GM12878 (cell line): ENCODE measurements at regions not wholly inside any gene's neighbourhood (a gene's known extent, or its start where the extent isn't known, plus 50 kb on each side); places are given as distances from the start of the nearest gene placed in this dataset.

ENCODE experiments used
- ATAC-seq: fragments of 200-7000 bp; cut with Tn5 transposase; 3 replicates; pipeline ENCODE4 v1.9.1; 2020; ENCODE audit warnings: mild to moderate bottlenecking, moderate library complexity
- BruUV-seq: library from RNA; stranded (reverse); fragments of 400-500 nt; replicated peaks from 2 replicates; lab custom pipeline; 2021; lab: Mats Ljungman, UMichigan
- CTCF ChIA-PET: fragments of 300-600 bp; sonication (Branson Sonifier 250); formaldehyde crosslinking; extraction: SDS; loops from one replicate; lab custom pipeline; 2021; ENCODE audit warnings: inconsistent platforms; lab: Yijun Ruan, JAX
- POLR2A ChIA-PET: fragments of 350-600 bp; formaldehyde crosslinking; extraction: SDS; loops from one replicate; lab custom pipeline; 2021; ENCODE audit warnings: inconsistent platforms; lab: Charles Lee
- RAD21 ChIA-PET: fragments of 300-600 bp; sonication (Branson Sonifier 250); formaldehyde crosslinking; loops from one replicate; lab custom pipeline; 2023; ENCODE audit warnings: antibody characterized with exemption; ENCODE audit not compliant: unreplicated experiment; lab: Charles Lee
- SMC1A ChIA-PET: fragments of 300-600 bp; sonication (Branson Sonifier 250); formaldehyde crosslinking; loops from one replicate; lab custom pipeline; 2023; ENCODE audit not compliant: unreplicated experiment, uncharacterized antibody; lab: Charles Lee
- DNase-seq: peaks from one replicate; pipeline ENCODE4 v3.0.0-alpha.2; 2011; ENCODE audit warnings: low read depth, low spot score
- FAIRE-seq: peaks from 3 replicates; lab custom pipeline; 2011; peaks lifted over from hg19 to GRCh38; lab: Jason Lieb, UNC
- H2AFZ ChIP-seq: 2 replicates; pipeline ENCODE4 v1.6.0; 2011; ENCODE audit warnings: low read depth, low read length, control low read depth; ENCODE audit not compliant: control insufficient read depth
- H3K27ac ChIP-seq: 2 replicates; pipeline ENCODE4 v1.5.1; 2011; ENCODE audit warnings: control low read depth; ENCODE audit not compliant: control insufficient read depth, insufficient read depth
- H3K27me3 ChIP-seq, 2 experiments: replicated peaks in 1 of 2; 2 replicates each; pipeline versions ENCODE4 v1.6.0 to v1.6.1; 2011; ENCODE audit warnings: low read length in 1 of 2; ENCODE audit not compliant: control insufficient read depth in 2 of 2, insufficient read depth in 2 of 2
- H3K36me3 ChIP-seq, 2 experiments: 2 replicates each; pipeline ENCODE4 v1.5.1; 2011; ENCODE audit warnings: low read length in 1 of 2; ENCODE audit not compliant: control insufficient read depth in 2 of 2, insufficient read depth in 2 of 2
- H3K4me1 ChIP-seq: 2 replicates; pipeline ENCODE4 v1.6.1; 2011; ENCODE audit warnings: mild to moderate bottlenecking, low read length, moderate library complexity, mixed read lengths; ENCODE audit not compliant: control insufficient read depth, insufficient read depth
- H3K4me2 ChIP-seq: 2 replicates; pipeline ENCODE4 v1.6.0; 2011; ENCODE audit warnings: control low read depth; ENCODE audit not compliant: control insufficient read depth, insufficient read depth
- H3K4me3 ChIP-seq: fragments of 200-600 bp; sonication (generic); 2 replicates; pipeline ENCODE4 v1.5.1; 2016
- H3K79me2 ChIP-seq: 2 replicates; pipeline ENCODE4 v1.6.0; 2011; ENCODE audit warnings: low read length; ENCODE audit not compliant: control insufficient read depth, insufficient read depth
- H3K9ac ChIP-seq: 2 replicates; pipeline ENCODE4 v1.8.0; 2011; ENCODE audit warnings: low read length, control low read depth, mixed read lengths; ENCODE audit not compliant: control insufficient read depth, insufficient read depth
- H3K9me3 ChIP-seq: replicated peaks from 3 replicates; pipeline ENCODE4 v1.5.1; 2011; ENCODE audit warnings: mild to moderate bottlenecking, low read length; ENCODE audit not compliant: control insufficient read depth, insufficient read depth
- H4K20me1 ChIP-seq: 2 replicates; pipeline ENCODE4 v1.6.0; 2011; ENCODE audit not compliant: control insufficient read depth, insufficient read depth
- ATF7 ChIP-seq: fragments of 450-650 bp; IDR thresholded peaks from 2 replicates; pipeline ENCODE4 v1.6.1; 2016; ENCODE audit warnings: low read depth, mild to moderate bottlenecking
- BRCA1 ChIP-seq: IDR thresholded peaks from 2 replicates; pipeline ENCODE4 v1.6.1; 2011; ENCODE audit warnings: low read depth, low read length, improper control_type of control experiment
- PAX5 ChIP-seq: IDR thresholded peaks from 2 replicates; pipeline ENCODE4 v1.6.1; 2011; ENCODE audit warnings: low read depth, low read length, borderline replicate concordance
- RB1 ChIP-seq: fragments of 450-650 bp; formaldehyde crosslinking; IDR thresholded peaks from 2 replicates; pipeline ENCODE4 v1.6.1; 2017; ENCODE audit warnings: mild to moderate bottlenecking, borderline replicate concordance
- SP1 ChIP-seq: IDR thresholded peaks from one replicate; pipeline ENCODE4 v1.6.1; 2011; ENCODE audit warnings: low read depth, low read length
- SPI1 ChIP-seq: IDR thresholded peaks from 2 replicates; pipeline ENCODE4 v1.6.1; 2011; ENCODE audit warnings: low read depth, mild to moderate bottlenecking, low read length, moderate library complexity, borderline replicate concordance; ENCODE audit not compliant: insufficient read depth
- TARDBP ChIP-seq: IDR thresholded peaks from 2 replicates; pipeline ENCODE4 v1.6.1; 2016; ENCODE audit warnings: borderline replicate concordance
- YY1 ChIP-seq: IDR thresholded peaks from 2 replicates; pipeline ENCODE4 v1.6.1; 2011; ENCODE audit warnings: low read depth, mild to moderate bottlenecking, low read length
- WGBS: methylation state at CpG from one replicate; pipeline ENCODE4 v1.1.6; 2016; ENCODE audit warnings: low lambda C conversion rate; ENCODE audit not compliant: insufficient replicate concordance, insufficient coverage; ENCODE audit errors: missing lambda C conversion rate; 5-methylcytosine and 5-hydroxymethylcytosine counted together
- in situ Hi-C: fragments of 300-500 bp; cut with MboI; formaldehyde crosslinking; loops from 9 replicates; pipeline ENCODE4 v1.14.3; 2018; ENCODE audit warnings: mixed read lengths
- intact Hi-C: fragments of 100-400 bp; cut with micrococcal nuclease; formaldehyde crosslinking; loops from one replicate; pipeline ENCODE4 v1.14.2; 2022; ENCODE audit not compliant: unreplicated experiment
- TF ChIP-seq, protein P1 (sequence below): fragments of 450-650 bp; formaldehyde crosslinking; IDR thresholded peaks from 2 replicates; pipeline ENCODE4 v1.4.0; 2022; ENCODE audit warnings: mild to moderate bottlenecking, moderate library complexity
- TF ChIP-seq, protein P2 (sequence below): IDR thresholded peaks from 2 replicates; pipeline ENCODE4 v1.6.1; 2012; ENCODE audit warnings: low read length, inconsistent platforms
- TF ChIP-seq, protein P3 (sequence below): IDR thresholded peaks from 2 replicates; pipeline ENCODE4 v1.6.1; 2012; ENCODE audit warnings: low read depth, low read length, improper control_type of control experiment
- TF ChIP-seq, protein P4 (sequence below): fragments of 450-650 bp; IDR thresholded peaks from 2 replicates; pipeline ENCODE4 v1.6.1; 2017; ENCODE audit warnings: mild to moderate bottlenecking, moderate library complexity

DNA sequence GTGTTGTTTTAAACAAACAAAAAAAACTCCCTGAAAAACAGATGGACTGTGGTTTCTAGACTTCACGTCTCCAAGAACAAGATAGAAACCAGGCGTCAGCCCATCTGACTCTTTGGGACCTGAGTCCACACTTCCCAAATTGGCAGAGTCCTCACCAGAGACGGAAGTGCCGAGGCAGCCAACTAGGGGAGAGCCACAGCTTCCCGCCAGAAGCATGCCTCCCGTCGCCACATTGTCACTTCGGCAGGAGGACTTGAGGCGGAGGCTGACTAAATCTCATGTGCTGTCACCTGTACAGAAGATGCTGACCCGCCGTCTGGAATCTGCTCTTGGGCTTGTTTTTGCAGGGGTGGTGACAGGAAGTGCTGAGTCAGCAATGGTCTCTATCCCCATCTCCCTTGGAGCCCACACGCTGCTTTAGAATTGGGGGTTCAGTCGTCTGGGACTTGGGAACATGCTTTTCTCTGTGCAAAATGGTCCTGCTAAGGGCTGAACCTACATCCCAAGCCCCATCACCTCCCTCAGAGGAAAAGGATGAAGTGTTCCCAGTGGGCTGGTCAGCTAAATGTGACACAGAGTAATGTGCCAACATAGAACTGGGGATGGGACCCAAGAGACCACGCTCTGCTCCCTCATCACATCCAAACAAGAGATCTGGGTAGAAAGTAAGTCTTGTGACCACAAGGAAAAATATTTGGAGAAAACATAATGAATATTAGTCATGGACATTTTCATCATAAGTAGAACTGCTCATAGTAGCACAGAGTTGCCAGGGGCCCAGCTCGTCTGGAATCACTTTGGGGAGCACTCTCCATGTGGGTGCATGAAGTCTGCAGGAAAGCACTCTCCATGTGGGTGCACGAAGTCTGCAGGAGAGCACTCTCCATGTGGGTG, 152.9 kb downstream of the SNX19 start:
- SMC1A ChIA-PET = interaction anchor here (2.1 kb wide), 1 partner anchor 41 kb away, joined by 5 read pairs; no protein-coding TSS in a partner anchor
- WGBS = 50% methylated on average over 16 of the region's 16 CpGs
- FAIRE-seq = no peak
- no peak for DNase-seq
- no peaks in the 10 kb centered on the region for H4K20me1 ChIP-seq
- H3K4me3 ChIP-seq = no peak overlapping the region
- TF ChIP-seq, protein P1, sequence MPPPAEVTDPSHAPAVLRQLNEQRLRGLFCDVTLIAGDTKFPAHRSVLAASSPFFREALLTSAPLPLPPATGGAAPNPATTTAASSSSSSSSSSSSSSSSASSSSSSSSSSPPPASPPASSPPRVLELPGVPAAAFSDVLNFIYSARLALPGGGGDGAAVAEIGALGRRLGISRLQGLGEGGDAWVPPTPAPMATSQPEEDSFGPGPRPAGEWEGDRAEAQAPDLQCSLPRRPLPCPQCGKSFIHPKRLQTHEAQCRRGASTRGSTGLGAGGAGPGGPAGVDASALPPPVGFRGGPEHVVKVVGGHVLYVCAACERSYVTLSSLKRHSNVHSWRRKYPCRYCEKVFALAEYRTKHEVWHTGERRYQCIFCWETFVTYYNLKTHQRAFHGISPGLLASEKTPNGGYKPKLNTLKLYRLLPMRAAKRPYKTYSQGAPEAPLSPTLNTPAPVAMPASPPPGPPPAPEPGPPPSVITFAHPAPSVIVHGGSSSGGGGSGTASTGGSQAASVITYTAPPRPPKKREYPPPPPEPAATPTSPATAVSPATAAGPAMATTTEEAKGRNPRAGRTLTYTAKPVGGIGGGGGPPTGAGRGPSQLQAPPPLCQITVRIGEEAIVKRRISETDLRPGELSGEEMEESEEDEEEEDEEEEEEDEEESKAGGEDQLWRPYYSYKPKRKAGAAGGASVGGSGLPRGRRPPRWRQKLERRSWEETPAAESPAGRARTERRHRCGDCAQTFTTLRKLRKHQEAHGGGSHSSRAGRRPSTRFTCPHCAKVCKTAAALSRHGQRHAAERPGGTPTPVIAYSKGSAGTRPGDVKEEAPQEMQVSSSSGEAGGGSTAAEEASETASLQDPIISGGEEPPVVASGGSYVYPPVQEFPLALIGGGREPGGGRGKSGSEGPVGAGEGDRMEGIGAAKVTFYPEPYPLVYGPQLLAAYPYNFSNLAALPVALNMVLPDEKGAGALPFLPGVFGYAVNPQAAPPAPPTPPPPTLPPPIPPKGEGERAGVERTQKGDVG (CRISPR knock-in tag) = no peak
- TF ChIP-seq, protein P2, sequence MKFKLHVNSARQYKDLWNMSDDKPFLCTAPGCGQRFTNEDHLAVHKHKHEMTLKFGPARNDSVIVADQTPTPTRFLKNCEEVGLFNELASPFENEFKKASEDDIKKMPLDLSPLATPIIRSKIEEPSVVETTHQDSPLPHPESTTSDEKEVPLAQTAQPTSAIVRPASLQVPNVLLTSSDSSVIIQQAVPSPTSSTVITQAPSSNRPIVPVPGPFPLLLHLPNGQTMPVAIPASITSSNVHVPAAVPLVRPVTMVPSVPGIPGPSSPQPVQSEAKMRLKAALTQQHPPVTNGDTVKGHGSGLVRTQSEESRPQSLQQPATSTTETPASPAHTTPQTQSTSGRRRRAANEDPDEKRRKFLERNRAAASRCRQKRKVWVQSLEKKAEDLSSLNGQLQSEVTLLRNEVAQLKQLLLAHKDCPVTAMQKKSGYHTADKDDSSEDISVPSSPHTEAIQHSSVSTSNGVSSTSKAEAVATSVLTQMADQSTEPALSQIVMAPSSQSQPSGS = no peak
- TF ChIP-seq SPI1 = no peak
- TF ChIP-seq ATF7 = no peak
- no peak for TF ChIP-seq PAX5
- no peak for TF ChIP-seq TARDBP
- no peak for TF ChIP-seq RB1
- TF ChIP-seq, protein P3, sequence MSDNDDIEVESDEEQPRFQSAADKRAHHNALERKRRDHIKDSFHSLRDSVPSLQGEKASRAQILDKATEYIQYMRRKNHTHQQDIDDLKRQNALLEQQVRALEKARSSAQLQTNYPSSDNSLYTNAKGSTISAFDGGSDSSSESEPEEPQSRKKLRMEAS = no peak
- TF ChIP-seq, protein P4, sequence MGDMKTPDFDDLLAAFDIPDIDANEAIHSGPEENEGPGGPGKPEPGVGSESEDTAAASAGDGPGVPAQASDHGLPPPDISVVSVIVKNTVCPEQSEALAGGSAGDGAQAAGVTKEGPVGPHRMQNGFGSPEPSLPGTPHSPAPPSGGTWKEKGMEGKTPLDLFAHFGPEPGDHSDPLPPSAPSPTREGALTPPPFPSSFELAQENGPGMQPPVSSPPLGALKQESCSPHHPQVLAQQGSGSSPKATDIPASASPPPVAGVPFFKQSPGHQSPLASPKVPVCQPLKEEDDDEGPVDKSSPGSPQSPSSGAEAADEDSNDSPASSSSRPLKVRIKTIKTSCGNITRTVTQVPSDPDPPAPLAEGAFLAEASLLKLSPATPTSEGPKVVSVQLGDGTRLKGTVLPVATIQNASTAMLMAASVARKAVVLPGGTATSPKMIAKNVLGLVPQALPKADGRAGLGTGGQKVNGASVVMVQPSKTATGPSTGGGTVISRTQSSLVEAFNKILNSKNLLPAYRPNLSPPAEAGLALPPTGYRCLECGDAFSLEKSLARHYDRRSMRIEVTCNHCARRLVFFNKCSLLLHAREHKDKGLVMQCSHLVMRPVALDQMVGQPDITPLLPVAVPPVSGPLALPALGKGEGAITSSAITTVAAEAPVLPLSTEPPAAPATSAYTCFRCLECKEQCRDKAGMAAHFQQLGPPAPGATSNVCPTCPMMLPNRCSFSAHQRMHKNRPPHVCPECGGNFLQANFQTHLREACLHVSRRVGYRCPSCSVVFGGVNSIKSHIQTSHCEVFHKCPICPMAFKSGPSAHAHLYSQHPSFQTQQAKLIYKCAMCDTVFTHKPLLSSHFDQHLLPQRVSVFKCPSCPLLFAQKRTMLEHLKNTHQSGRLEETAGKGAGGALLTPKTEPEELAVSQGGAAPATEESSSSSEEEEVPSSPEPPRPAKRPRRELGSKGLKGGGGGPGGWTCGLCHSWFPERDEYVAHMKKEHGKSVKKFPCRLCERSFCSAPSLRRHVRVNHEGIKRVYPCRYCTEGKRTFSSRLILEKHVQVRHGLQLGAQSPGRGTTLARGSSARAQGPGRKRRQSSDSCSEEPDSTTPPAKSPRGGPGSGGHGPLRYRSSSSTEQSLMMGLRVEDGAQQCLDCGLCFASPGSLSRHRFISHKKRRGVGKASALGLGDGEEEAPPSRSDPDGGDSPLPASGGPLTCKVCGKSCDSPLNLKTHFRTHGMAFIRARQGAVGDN = no peak
- no peak for TF ChIP-seq BRCA1
- no peak for TF ChIP-seq YY1
- no peak for TF ChIP-seq SP1
- TF ChIP-seq, all 136 proteins: peak for 0
- POLR2A ChIA-PET = no interaction called here
- Histone ChIP-seq H3K9me3 (no peaks in the 10 kb centered on the region; the same call in 2 of the 3 replicates), H3K4me1 (peaks cover 17% of the 10 kb centered on the region), H3K36me3 (no peaks in the 10 kb centered on the region), H3K27ac (no peak overlapping the region), H3K9ac (no peak overlapping the region), H2AFZ (no peak overlapping the region), H3K27me3 (no peaks in the 10 kb centered on the region), H3K4me2 (no peak overlapping the region), H3K79me2 (no peaks in the 10 kb centered on the region)
- no peak for ATAC-seq
- RAD21 ChIA-PET = no interaction called here
- in situ Hi-C loops = no loop called here
- intact Hi-C loops = no loop called here
- CTCF ChIA-PET = no interaction called here
- no TSS peak for BruUV-seq
